Breast epithelium (tissue), 4 donors: ENCODE measurements at regions not wholly inside any gene's neighbourhood (a gene's known extent, or its start where the extent isn't known, plus 50 kb on each side); places are given as distances from the start of the nearest gene placed in this dataset.
A peak's percentile ranks its signal among the peaks of the same experiment; 100 is the strongest.

Experiments
- DNase-seq, 2 donors: peaks; one replicate each; pipeline ENCODE4 v3.0.0-alpha.2; 2019; ENCODE audit warnings: low spot score in 2 of 2
- H3K27ac ChIP-seq, 2 donors: fragments of 200-600 bp; sonication (generic) in 1 of 2; one replicate each; pipeline ENCODE4 v1.5.1; 2016 to 2019; ENCODE audit warnings: mild to moderate bottlenecking in 1 of 2
- H3K27me3 ChIP-seq, 2 donors: fragments of 200-600 bp; sonication (generic) in 1 of 2; one replicate each; pipeline versions ENCODE4 v1.5.1 to v1.6.0; 2017 to 2019; ENCODE audit warnings: control low read depth in 1 of 2, mild to moderate bottlenecking in 1 of 2
- H3K36me3 ChIP-seq: fragments of 200-600 bp; one replicate; pipeline ENCODE4 v1.5.1; 2019
- H3K4me1 ChIP-seq, 2 donors: fragments of 200-600 bp; sonication (generic); one replicate each; pipeline ENCODE4 v1.5.1; 2016 to 2019; ENCODE audit warnings: control low read depth in 1 of 2
- H3K4me3 ChIP-seq, 3 donors: fragments of 200-600 bp; sonication (generic); 1 replicate in 2 of 3; 2 replicates in 1 of 3; pipeline ENCODE4 v1.5.1; 2016 to 2019; ENCODE audit warnings: mild to moderate bottlenecking in 3 of 3, moderate library complexity in 2 of 3
- H3K9me3 ChIP-seq, 2 donors: fragments of 200-600 bp; sonication (generic) in 1 of 2; one replicate each; pipeline ENCODE4 v1.5.1; 2016 to 2019; ENCODE audit warnings: control low read depth in 1 of 2
- POLR2A ChIP-seq: fragments of 450-650 bp; IDR thresholded peaks from one replicate; pipeline ENCODE4 v1.6.1; 2016; ENCODE audit warnings: antibody characterized with exemption, mild to moderate bottlenecking, moderate library complexity
- POLR2AphosphoS5 ChIP-seq, 3 donors: sonication (generic); formaldehyde crosslinking; IDR thresholded peaks; one replicate each; pipeline ENCODE4 v1.6.1; 2017; ENCODE audit warnings: antibody characterized with exemption in 3 of 3
- intact Hi-C: fragments of 100-400 bp; cut with DNase I; formaldehyde crosslinking; loops from one replicate; pipeline ENCODE4 v1.15.1; 2023; ENCODE audit warnings: low total_unique reads
- TF ChIP-seq, protein P1 (sequence below), 3 donors: fragments of 450-650 bp; IDR thresholded peaks; one replicate each; pipeline ENCODE4 v1.5.1; 2016 to 2017; ENCODE audit warnings: antibody characterized with exemption in 3 of 3, mild to moderate bottlenecking in 3 of 3, moderate library complexity in 3 of 3

DNA sequence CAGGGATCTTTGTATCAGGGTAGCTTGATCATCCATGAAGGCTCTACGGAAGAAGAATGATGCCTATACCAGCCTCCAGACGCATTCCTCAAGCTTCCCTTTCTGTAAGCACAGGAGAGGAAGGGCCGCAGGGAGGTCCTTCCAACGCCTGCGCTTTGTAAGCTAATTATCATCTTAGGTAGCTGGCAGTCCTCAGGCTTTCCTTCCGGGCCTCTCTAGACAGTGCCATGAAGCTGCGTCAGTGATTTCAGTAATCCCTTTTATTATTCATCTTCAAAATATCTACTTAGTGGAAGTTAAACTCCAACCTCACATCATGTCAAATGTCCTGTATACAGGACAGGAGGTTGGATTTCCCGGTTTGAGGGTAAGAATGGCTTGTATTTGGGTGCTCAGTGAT is 92.3 kb downstream of the ETAA1 start:
- H3K4me3 ChIP-seq: no peak overlapping the region
- H3K27me3 ChIP-seq: no peaks in the 10 kb centered on the region
- no peak overlapping the region for H3K27ac ChIP-seq
- DNase-seq: no peak
- TF ChIP-seq POLR2A: no peak
- TF ChIP-seq, protein P1, sequence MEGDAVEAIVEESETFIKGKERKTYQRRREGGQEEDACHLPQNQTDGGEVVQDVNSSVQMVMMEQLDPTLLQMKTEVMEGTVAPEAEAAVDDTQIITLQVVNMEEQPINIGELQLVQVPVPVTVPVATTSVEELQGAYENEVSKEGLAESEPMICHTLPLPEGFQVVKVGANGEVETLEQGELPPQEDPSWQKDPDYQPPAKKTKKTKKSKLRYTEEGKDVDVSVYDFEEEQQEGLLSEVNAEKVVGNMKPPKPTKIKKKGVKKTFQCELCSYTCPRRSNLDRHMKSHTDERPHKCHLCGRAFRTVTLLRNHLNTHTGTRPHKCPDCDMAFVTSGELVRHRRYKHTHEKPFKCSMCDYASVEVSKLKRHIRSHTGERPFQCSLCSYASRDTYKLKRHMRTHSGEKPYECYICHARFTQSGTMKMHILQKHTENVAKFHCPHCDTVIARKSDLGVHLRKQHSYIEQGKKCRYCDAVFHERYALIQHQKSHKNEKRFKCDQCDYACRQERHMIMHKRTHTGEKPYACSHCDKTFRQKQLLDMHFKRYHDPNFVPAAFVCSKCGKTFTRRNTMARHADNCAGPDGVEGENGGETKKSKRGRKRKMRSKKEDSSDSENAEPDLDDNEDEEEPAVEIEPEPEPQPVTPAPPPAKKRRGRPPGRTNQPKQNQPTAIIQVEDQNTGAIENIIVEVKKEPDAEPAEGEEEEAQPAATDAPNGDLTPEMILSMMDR (IDR thresholded peaks at IDR 0.05): no peak
- TF ChIP-seq POLR2AphosphoS5 (IDR thresholded peaks at IDR 0.05): no peak
- no peaks in the 10 kb centered on the region for H3K36me3 ChIP-seq
- H3K4me1 ChIP-seq: no peaks in the 10 kb centered on the region
- intact Hi-C loops: no loop called here
- H3K9me3 ChIP-seq: no peaks in the 10 kb centered on the region

DNA sequence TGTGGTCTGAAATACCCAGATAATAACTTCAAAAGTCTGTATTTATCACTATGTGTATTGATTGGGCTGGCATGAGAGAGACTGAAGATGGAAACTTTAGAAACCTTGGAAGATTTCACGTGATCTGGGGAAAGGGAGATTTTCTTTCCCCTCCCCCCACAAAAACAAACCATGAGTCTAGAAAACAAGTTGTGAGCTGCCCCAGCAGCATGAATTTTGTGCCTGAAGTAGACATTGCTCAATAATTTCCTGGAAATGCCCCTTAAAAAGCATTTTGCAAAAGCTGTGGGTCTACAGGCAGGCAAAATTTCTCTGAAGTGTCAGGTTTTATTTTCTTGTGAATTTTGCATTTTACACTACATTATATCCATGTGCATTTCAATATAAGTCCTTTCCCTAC is 101.8 kb downstream of the ETAA1 start:
- no peak for TF ChIP-seq POLR2AphosphoS5 (IDR thresholded peaks at IDR 0.05)
- no peak for TF ChIP-seq POLR2A
- TF ChIP-seq, protein P1 (IDR thresholded peaks at IDR 0.05): no peak
- DNase-seq: no peak
- H3K4me1 ChIP-seq: no peaks in the 10 kb centered on the region
- H3K27me3 ChIP-seq: no peaks in the 10 kb centered on the region
- intact Hi-C loops: no loop called here
- H3K36me3 ChIP-seq: no peaks in the 10 kb centered on the region
- H3K4me3 ChIP-seq: no peak overlapping the region
- no peaks in the 10 kb centered on the region for H3K9me3 ChIP-seq
- no peak overlapping the region for H3K27ac ChIP-seq

DNA sequence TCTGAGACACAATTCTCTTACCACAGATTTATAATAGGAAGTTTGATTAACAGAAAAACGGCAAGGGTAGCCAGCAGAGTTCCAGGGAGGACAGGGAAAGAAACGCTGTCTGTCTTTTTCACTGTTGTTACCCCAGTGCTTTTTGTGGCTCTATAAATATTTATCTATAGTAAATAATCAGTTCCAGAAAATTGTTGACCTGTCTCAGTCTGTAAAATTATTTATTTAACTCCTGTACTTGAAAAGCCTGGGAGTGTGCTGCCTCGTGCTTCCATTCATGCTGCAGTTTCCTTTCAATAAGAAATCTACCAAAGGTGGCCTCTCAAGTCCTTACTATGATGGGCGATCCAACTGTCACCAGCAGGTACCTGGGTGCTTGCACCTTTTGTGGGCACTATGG is 102.9 kb downstream of the ETAA1 start:
- Histone ChIP-seq H3K27me3 (no peaks in the 10 kb centered on the region), H3K36me3 (no peaks in the 10 kb centered on the region), H3K27ac (no peak overlapping the region), H3K9me3 (no peaks in the 10 kb centered on the region), H3K4me1 (no peaks in the 10 kb centered on the region), H3K4me3 (no peak overlapping the region)
- TF ChIP-seq, protein P1 (IDR thresholded peaks at IDR 0.05): no peak
- TF ChIP-seq POLR2AphosphoS5 (IDR thresholded peaks at IDR 0.05): no peak
- TF ChIP-seq POLR2A: no peak
- DNase-seq: no peak
- intact Hi-C loops: no loop called here

DNA sequence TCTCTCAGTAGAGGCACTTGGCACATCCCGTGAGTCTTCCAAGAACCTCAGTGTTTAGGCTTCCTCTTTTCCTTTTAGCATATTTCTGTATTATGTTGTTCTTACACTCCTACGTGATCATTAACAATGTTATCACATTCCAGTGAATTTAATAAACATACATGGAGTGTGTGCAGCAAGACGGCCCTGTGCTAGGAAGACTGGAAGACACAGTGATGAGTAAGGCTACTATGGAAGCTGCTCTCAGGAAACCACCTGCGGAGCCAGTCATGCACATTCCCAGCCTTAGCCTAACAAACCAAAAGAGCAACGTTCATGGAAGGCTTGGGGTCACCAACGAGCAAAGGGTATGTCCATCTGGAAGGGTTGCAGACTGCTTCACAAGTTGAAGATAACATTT is 103.4 kb downstream of the ETAA1 start:
- no peak for DNase-seq
- intact Hi-C loops: no loop called here

DNA sequence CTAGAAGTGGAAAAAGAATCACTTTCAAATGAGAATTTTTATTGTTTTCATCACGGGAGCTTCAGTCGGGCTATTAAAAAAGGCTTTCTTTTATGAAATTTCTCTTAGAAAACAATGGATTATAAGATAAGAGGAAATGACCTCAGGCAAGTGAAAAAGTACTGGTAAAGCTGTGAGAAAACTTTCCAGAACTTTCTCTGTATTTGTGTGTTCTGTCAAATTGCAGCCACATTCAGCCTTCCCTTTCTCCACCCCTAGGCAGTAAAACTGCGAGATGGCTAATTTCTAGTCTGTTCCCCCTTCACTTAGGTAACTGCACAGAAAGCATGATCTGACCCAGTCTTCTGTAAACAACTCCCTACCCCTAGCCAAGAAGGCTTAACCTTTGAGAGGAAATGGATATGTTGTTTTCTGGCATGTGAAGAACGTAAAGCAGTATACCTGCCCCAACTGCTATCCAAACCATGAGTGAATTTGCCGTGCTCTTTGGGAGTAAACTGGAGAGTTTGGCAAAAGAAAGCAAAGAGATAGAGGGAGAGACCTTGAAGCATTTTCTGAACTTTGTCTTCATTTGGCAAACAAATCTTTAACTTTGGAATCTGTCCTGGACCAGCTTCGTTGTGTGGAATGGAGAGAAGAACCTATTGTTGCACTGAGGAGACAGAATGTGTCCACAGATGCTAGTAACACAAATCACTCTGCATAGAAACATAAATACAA is 105.4 kb downstream of the ETAA1 start:
- no peaks in the 10 kb centered on the region for H3K36me3 ChIP-seq
- H3K27me3 ChIP-seq: no peaks in the 10 kb centered on the region
- H3K9me3 ChIP-seq: no peaks in the 10 kb centered on the region
- H3K4me3 ChIP-seq: no peak overlapping the region
- TF ChIP-seq POLR2AphosphoS5 (IDR thresholded peaks at IDR 0.05): no peak
- TF ChIP-seq, protein P1 (IDR thresholded peaks at IDR 0.05): no peak
- TF ChIP-seq POLR2A: no peak
- no peak for DNase-seq
- H3K4me1 ChIP-seq: no peaks in the 10 kb centered on the region
- H3K27ac ChIP-seq: peak overlapping the region in 1 of 2 donors; percentile 45
- intact Hi-C loops: no loop called here

More for the DNA sequence above, 103.4 kb downstream of the ETAA1 start:
- Histone ChIP-seq H3K4me3 (no peak overlapping the region), H3K36me3 (no peaks in the 10 kb centered on the region), H3K4me1 (no peaks in the 10 kb centered on the region), H3K27me3 (no peaks in the 10 kb centered on the region), H3K27ac (no peak overlapping the region), H3K9me3 (no peaks in the 10 kb centered on the region)
- TF ChIP-seq POLR2AphosphoS5 (IDR thresholded peaks at IDR 0.05) (no peak), POLR2A (no peak)
- TF ChIP-seq, protein P1 (IDR thresholded peaks at IDR 0.05): no peak
